Neural cell (in vitro differentiated cells): ENCODE measurements at regions not wholly inside any gene's neighbourhood (a gene's known extent, or its start where the extent isn't known, plus 50 kb on each side); places are given as distances from the start of the nearest gene placed in this dataset.

Experiments
- H2AFZ ChIP-seq: fragments of 200-600, 300-800 bp; sonication (generic), shearing (Covaris generic); 2 replicates; pipeline ENCODE4 v1.6.0; 2014; ENCODE audit warnings: low read depth, mild to moderate bottlenecking, antibody characterized with exemption, low read length, moderate library complexity
- H3F3A ChIP-seq: fragments of 200-600 bp; shearing (Covaris generic); 2 replicates; pipeline ENCODE4 v1.6.1; 2016; ENCODE audit warnings: mild to moderate bottlenecking, moderate library complexity, mixed read lengths, antibody characterized with exemption, low read length; ENCODE audit not compliant: insufficient read depth, poor library complexity, severe bottlenecking
- H3K27ac ChIP-seq: fragments of 200-600, 300-800 bp; sonication (generic), shearing (Covaris generic); 2 replicates; pipeline ENCODE4 v1.5.1; 2014; ENCODE audit warnings: mild to moderate bottlenecking, low read length, moderate library complexity
- H3K27me3 ChIP-seq: fragments of 300-800, 200-600 bp; sonication (generic), shearing (Covaris generic); 2 replicates; pipeline ENCODE4 v1.6.0; 2014; ENCODE audit warnings: mild to moderate bottlenecking, low read depth, low read length, moderate library complexity; ENCODE audit not compliant: insufficient read depth
- H3K36me3 ChIP-seq: fragments of 300-800, 200-600 bp; sonication (generic), shearing (Covaris generic); 2 replicates; pipeline ENCODE4 v1.5.1; 2014; ENCODE audit warnings: mild to moderate bottlenecking, antibody characterized with exemption, low read length, moderate library complexity; ENCODE audit not compliant: insufficient read depth
- H3K4me2 ChIP-seq: fragments of 300-800, 200-600 bp; sonication (generic), shearing (Covaris generic); 2 replicates; pipeline ENCODE4 v1.6.0; 2014; ENCODE audit warnings: mild to moderate bottlenecking, low read length
- H3K4me3 ChIP-seq: fragments of 300-800, 200-600 bp; sonication (generic), shearing (Covaris generic); 2 replicates; pipeline ENCODE4 v1.5.1; 2014; ENCODE audit warnings: mild to moderate bottlenecking, low read length, moderate library complexity
- H3K79me2 ChIP-seq: fragments of 200-600 bp; shearing (Covaris generic); replicated peaks from 2 replicates; pipeline ENCODE4 v1.6.0; 2014; ENCODE audit warnings: mild to moderate bottlenecking, low read length, moderate library complexity; ENCODE audit not compliant: insufficient read depth
- H3K9ac ChIP-seq: fragments of 300-800, 200-600 bp; sonication (generic), shearing (Covaris generic); 2 replicates; pipeline ENCODE4 v1.6.1; 2016; ENCODE audit warnings: mild to moderate bottlenecking, low read length, mixed read lengths
- H3K9me2 ChIP-seq: fragments of 200-600 bp; shearing (Covaris generic); 2 replicates; pipeline ENCODE4 v1.6.1; 2016; ENCODE audit warnings: mild to moderate bottlenecking, low read length, mixed read lengths; ENCODE audit not compliant: insufficient read depth
- H3K9me3 ChIP-seq: fragments of 200-600, 300-800 bp; sonication (generic), shearing (Covaris generic); 2 replicates; pipeline ENCODE4 v1.6.1; 2016; ENCODE audit warnings: mild to moderate bottlenecking, mixed run types, low read length, moderate library complexity, mixed read lengths
- H4K20me1 ChIP-seq: fragments of 200-600 bp; shearing (Covaris generic); 2 replicates; pipeline ENCODE4 v1.6.1; 2016; ENCODE audit warnings: mild to moderate bottlenecking, mixed run types; ENCODE audit not compliant: insufficient read depth
- EP300 ChIP-seq: fragments of 450-650 bp; conservative IDR thresholded peaks from 2 replicates; pipeline ENCODE4 v1.6.1; 2014; ENCODE audit warnings: antibody characterized with exemption, mild to moderate bottlenecking, moderate library complexity; ENCODE audit not compliant: poor library complexity, severe bottlenecking
- EZH2 ChIP-seq: fragments of 200-600, 300-800 bp; shearing (Covaris generic), sonication (generic); IDR thresholded peaks from 2 replicates; pipeline ENCODE4 v1.6.1; 2014; ENCODE audit warnings: antibody characterized with exemption, low read length, borderline replicate concordance, mild to moderate bottlenecking; ENCODE audit not compliant: insufficient read depth, poor library complexity, severe bottlenecking
- MXI1 ChIP-seq: fragments of 450-650 bp; conservative IDR thresholded peaks from 2 replicates; pipeline ENCODE4 v1.6.1; 2014; ENCODE audit warnings: antibody characterized with exemption, mild to moderate bottlenecking; ENCODE audit not compliant: poor library complexity, severe bottlenecking
- POLR2AphosphoS5 ChIP-seq: IDR thresholded peaks from 2 replicates; pipeline ENCODE4 v1.6.1; 2012
- RAD21 ChIP-seq: fragments of 450-650 bp; conservative IDR thresholded peaks from 2 replicates; pipeline ENCODE4 v1.6.1; 2014; ENCODE audit warnings: antibody characterized with exemption, mild to moderate bottlenecking, moderate library complexity
- SMC3 ChIP-seq: fragments of 450-650 bp; conservative IDR thresholded peaks from 2 replicates; pipeline ENCODE4 v1.6.1; 2014; ENCODE audit warnings: antibody characterized with exemption, mild to moderate bottlenecking, moderate library complexity; ENCODE audit not compliant: poor library complexity
- TAF1 ChIP-seq: IDR thresholded peaks from 2 replicates; pipeline ENCODE4 v1.6.1; 2012; ENCODE audit warnings: low read depth
- TF ChIP-seq, protein P1 (sequence below): IDR thresholded peaks from 2 replicates; pipeline ENCODE4 v1.6.1; 2012; ENCODE audit warnings: borderline replicate concordance
- TF ChIP-seq, protein P2 (sequence below): fragments of 450-650 bp; IDR thresholded peaks from 2 replicates; pipeline ENCODE4 v1.5.1; 2014; ENCODE audit warnings: antibody characterized with exemption, mild to moderate bottlenecking, moderate library complexity; ENCODE audit not compliant: poor library complexity, severe bottlenecking

DNA sequence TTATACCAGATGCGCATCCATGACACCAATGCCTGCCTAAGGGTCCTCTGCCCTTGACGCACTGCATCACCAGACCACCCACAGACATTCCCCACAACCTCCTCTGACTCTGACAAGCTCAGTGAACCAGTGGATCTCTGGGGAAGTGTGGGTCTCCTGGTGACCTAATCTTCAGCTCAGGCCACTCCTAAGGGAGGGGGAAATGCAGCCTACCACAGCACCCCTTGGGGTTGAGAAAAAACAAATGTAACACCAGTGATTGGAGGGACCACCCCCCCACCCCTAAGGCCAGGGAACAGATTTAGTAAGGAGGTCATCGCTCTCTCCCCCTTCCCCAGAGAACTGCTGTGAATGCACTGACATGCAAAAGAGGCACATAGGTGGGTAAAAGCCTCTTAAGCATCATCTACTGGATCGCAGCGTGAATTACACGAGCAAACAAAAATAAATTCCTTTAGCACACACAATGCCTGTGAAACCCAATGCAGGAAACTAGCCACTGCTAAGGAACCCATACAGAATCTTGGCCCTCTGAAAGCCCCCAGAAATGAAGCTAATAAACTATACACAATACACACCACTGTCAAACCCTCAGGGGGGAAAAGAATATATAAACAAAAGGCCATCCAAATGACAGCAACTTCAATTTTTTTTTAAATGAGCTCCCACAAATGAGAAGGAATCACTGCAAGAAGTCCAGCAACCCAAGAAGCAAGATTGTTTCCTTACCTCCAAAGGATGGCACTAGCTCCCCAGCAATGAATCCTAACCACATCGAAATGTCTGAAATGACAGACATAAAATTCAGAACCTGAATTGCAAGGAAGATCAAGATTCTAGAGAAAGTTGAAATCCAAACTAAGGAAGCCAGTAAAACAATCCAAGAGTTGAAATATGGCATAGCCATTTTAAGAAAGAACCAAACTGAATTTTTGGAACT, 513.7 kb upstream of the PTGER4 start:
- Histone ChIP-seq H3K9me3 (no peaks in the 10 kb centered on the region), H3K79me2 (no peaks in the 10 kb centered on the region), H3K4me3 (no peak overlapping the region), H3K27me3 (no peaks in the 10 kb centered on the region), H3K27ac (no peak overlapping the region), H3F3A (no peaks in the 10 kb centered on the region), H3K4me2 (no peak overlapping the region), H3K9ac (no peak overlapping the region), H3K9me2 (no peaks in the 10 kb centered on the region), H4K20me1 (no peaks in the 10 kb centered on the region), H2AFZ (no peak overlapping the region), H3K36me3 (no peaks in the 10 kb centered on the region)
- TF ChIP-seq RAD21 (no peak), POLR2AphosphoS5 (no peak), SMC3 (no peak), TAF1 (no peak), EZH2 (no peak), EP300 (no peak), MXI1 (no peak)
- TF ChIP-seq, protein P1, sequence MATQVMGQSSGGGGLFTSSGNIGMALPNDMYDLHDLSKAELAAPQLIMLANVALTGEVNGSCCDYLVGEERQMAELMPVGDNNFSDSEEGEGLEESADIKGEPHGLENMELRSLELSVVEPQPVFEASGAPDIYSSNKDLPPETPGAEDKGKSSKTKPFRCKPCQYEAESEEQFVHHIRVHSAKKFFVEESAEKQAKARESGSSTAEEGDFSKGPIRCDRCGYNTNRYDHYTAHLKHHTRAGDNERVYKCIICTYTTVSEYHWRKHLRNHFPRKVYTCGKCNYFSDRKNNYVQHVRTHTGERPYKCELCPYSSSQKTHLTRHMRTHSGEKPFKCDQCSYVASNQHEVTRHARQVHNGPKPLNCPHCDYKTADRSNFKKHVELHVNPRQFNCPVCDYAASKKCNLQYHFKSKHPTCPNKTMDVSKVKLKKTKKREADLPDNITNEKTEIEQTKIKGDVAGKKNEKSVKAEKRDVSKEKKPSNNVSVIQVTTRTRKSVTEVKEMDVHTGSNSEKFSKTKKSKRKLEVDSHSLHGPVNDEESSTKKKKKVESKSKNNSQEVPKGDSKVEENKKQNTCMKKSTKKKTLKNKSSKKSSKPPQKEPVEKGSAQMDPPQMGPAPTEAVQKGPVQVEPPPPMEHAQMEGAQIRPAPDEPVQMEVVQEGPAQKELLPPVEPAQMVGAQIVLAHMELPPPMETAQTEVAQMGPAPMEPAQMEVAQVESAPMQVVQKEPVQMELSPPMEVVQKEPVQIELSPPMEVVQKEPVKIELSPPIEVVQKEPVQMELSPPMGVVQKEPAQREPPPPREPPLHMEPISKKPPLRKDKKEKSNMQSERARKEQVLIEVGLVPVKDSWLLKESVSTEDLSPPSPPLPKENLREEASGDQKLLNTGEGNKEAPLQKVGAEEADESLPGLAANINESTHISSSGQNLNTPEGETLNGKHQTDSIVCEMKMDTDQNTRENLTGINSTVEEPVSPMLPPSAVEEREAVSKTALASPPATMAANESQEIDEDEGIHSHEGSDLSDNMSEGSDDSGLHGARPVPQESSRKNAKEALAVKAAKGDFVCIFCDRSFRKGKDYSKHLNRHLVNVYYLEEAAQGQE: no peak
- TF ChIP-seq, protein P2, sequence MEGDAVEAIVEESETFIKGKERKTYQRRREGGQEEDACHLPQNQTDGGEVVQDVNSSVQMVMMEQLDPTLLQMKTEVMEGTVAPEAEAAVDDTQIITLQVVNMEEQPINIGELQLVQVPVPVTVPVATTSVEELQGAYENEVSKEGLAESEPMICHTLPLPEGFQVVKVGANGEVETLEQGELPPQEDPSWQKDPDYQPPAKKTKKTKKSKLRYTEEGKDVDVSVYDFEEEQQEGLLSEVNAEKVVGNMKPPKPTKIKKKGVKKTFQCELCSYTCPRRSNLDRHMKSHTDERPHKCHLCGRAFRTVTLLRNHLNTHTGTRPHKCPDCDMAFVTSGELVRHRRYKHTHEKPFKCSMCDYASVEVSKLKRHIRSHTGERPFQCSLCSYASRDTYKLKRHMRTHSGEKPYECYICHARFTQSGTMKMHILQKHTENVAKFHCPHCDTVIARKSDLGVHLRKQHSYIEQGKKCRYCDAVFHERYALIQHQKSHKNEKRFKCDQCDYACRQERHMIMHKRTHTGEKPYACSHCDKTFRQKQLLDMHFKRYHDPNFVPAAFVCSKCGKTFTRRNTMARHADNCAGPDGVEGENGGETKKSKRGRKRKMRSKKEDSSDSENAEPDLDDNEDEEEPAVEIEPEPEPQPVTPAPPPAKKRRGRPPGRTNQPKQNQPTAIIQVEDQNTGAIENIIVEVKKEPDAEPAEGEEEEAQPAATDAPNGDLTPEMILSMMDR: no peak

GRCh38 chr5:40165106-40165788, 514.5 kb upstream of the PTGER4 start:
- no peak for TF ChIP-seq SMC3
- no peak for TF ChIP-seq MXI1
- TF ChIP-seq EZH2: no peak
- no peak for TF ChIP-seq POLR2AphosphoS5
- TF ChIP-seq, protein P1: no peak
- TF ChIP-seq TAF1: no peak
- no peak for TF ChIP-seq RAD21
- TF ChIP-seq, protein P2: no peak
- no peak for TF ChIP-seq EP300
- Histone ChIP-seq H3K36me3 (no peaks in the 10 kb centered on the region), H3K9me3 (no peaks in the 10 kb centered on the region), H3K27ac (no peak overlapping the region), H3K79me2 (no peaks in the 10 kb centered on the region), H4K20me1 (no peaks in the 10 kb centered on the region), H2AFZ (no peak overlapping the region), H3K9me2 (no peaks in the 10 kb centered on the region), H3F3A (no peaks in the 10 kb centered on the region), H3K4me2 (no peak overlapping the region), H3K27me3 (no peaks in the 10 kb centered on the region), H3K4me3 (no peak overlapping the region), H3K9ac (no peak overlapping the region)
